ENCODE measurements at regions not wholly inside any gene's neighbourhood (a gene's known extent, or its start where the extent isn't known, plus 50 kb on each side); places are given as distances from the start of the nearest gene placed in this dataset.

- no peak for DNase-seq (ENCODE audit: low spot score)
Measured at GRCh38 chr13:99860745-99861144, 110.8 kb downstream of the ZIC5 start.

- DNase-seq (ENCODE audit: low spot score), result no peak
Measured at GRCh38 chr13:99859178-99860177, 112.1 kb downstream of the ZIC5 start.

- no peak for DNase-seq (ENCODE audit: low spot score)
Measured at GRCh38 chr13:99857738-99858137, 113.8 kb downstream of the ZIC5 start.

DNA sequence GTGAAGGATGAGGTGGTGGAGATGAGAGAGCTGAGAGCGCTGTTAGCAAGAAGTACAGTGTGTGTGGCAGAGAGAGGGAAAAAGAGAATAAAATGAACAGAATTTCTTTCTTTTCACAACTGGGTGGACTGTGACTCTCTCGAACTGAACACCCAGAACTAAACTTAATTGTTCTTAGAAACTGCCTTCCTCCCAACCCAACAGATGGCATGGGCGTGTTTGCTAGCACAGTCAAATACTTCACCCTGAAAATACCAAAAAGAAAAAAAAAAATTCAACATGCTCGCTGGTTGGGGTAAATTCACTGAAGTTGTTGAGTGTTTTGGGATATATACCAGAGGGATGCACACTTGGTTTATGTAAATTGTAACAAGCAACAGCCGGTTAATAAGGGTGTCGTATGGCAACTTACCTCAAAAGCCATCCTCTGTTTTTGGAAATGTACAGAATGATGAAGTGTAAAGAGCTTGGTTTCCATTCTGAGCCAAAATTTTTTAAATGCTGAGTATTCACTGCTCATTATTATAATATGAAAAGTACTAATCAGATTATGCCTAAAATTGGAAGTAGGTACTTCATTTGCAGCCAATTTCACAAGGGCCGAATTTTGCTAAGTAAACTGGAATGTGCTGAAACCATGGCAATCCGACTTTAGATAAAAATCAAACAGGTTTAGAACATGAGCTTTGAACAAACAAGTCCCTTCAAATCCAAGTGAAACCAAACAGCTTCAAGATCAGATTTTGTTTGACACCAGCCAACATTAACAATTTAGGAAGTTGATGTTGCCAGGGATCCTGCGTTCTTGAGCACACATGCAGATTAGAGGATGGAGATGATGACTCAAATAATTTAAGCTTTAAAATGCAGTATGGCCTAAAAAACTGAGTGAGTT is 115.8 kb downstream of the ZIC5 start:
- no peak for DNase-seq (ENCODE audit: low spot score)

GRCh38 chr13:99854366-99854765 is 117.2 kb downstream of the ZIC5 start:
- no peak for DNase-seq (ENCODE audit: low spot score)

GRCh38 chr13:99847318-99847750 is 124.2 kb downstream of the ZIC5 start:
- DNase-seq (ENCODE audit: low spot score), result no peak

DNA sequence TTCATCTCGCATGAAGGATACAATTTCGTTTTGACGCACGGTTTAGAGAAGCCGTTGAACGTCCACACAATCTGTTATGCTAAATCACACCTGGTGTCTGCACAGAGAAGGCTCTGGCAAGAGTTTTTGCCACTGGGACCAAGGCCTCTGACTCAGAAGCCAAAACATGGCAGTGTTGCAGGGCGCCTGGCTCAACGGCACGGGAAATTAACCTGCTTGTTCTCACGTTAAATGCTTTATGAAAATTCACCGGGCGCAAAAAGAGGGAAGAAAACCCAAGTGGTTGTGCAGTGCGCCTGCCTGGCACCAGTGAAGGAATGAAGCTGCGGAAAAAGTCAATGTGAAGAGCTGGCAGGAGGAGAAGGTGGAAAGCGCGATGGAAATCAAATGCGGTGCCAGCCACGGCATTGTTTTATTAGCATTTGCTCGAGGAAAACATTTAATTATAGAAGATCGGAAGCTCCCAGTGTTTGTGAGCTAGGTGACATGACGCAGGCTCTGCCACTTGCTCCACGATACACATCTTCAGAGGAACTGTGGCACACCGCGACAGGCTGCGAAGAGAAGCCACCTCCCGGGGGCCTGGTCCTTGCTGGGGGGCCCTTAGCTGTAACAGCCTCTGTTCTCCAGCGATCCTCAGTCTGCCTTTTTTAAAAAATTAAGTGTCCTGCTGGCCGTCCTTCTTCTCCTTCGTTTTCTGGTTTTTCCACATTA is 126.2 kb downstream of the ZIC5 start:
- DNase-seq (ENCODE audit: low spot score), result no peak

DNA sequence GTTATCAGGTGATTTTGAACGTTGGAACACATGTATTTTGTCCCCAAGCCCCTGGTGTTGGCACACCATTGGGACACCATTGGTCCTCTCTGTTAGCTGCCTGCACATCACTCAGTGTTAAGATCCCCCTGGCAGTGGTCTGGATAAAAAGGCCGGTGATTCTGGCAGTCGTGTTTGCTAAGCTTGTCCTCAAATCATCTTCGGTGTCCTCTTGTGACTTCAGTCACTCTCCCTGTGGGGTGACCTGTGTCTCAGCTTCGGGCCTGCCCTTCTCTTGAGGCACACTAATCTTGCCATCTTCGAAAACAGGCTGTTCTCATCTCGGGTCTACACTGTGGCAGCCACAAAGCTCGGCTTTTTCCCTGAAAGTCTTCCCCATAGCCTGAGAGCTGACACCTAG is 127.1 kb downstream of the ZIC5 start:
- DNase-seq (ENCODE audit: low spot score), result no peak

GRCh38 chr13:99843872-99844271 is 127.7 kb downstream of the ZIC5 start:
- DNase-seq (ENCODE audit: low spot score), result no peak

DNA sequence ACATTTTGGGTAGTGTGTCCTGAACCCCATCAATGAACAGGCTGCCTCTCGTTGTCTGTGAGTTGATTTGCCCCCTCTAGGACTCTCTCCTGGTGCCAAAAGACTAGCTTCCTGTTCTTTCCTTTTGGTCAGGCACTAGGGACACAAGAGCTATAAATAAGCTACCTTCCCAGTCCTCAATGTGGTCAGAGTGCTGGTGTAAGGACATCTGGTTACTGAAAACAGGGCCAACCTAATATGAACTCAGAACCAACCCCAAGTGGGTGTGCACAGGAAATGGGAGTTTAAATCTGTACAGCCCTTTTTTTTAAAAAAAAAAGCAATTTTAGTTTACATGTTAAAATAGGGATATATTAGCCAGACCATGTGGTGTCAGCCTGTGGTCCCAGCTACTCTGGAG is 129.2 kb downstream of the ZIC5 start:
- DNase-seq (ENCODE audit: low spot score), result no peak

DNA sequence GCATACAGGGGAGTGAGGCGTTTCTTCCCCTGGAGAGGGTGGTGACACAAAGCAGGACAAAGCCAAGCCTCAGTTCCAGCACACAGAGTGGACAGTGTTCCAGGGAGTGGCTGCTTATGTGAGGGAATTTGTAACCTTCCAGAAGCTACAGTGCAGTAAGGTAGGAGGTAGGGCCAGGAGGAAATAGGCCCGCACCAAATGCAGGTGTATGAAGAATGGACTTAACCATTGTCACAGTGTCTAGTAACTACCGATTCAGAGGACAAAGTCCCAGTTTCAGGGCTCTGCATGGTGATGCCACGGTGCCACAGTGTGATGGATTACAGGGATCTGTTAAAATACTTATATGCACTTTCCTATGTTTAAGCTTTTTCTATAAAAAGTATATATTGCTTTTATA is 135.3 kb downstream of the ZIC5 start:
- no peak for DNase-seq (ENCODE audit: low spot score)

DNA sequence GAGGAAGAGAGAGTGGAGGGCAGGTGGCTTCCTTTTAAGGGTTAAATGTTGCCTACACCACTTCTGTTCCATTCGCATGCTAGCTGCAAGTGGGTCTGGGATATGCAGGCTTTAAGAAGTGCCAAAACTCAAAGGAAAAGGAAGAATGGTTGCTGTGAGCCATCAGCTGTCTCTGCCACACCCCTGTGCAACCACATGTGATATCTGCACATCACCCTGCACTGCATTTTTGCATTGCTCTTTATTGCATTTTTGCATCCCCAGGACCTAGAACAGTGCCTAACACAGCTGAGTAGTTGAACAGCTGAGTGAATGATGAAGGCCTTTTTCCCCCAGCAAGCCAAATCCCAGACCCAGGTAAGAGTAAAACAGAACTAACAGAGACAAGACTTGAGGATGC is 136.1 kb downstream of the ZIC5 start:
- no peak for DNase-seq (ENCODE audit: low spot score)

DNA sequence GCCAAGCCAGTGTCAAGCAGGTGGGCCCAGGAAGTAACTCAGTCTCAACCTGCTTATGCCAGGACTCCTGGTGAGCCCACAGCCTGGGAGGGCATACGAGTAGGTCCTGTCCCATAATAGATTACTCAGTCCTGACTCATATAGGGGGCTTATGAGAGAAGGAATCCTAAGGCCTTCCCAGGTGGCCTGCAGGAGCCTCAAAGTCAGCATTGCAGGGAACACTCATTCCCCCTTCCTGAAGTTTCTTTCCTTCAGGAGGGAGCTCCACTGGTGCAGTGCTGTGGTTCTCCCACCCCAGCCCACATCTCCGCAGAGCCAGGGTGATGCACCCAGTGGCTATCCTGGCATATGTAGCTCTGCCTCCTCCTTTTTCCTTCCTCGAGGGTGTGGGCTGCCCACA is 137.3 kb downstream of the ZIC5 start:
- no peak for DNase-seq (ENCODE audit: low spot score)

DNA sequence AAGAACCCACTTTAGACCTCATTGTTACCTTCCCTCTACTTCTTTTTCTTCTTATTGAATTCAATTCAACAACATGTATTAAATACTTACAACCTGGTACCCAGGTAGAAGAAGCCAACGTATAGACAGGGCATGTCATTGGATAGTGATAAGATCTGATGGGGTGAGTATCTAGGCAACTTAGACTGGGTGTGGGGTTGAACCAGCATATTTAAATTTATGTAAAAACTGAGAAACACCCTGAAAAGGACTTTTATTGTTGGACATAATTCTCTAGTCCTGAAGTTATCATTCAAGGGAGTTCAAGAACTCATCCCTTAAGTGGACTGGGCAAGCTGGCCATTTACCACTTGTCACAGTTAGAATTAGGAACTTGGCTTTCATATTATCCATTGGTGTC is 139.2 kb downstream of the ZIC5 start:
- DNase-seq (ENCODE audit: low spot score), result no peak

GRCh38 chr13:99830931-99831330 is 140.6 kb downstream of the ZIC5 start:
- no peak for DNase-seq (ENCODE audit: low spot score)

- DNase-seq (ENCODE audit: low spot score), result no peak
Measured at GRCh38 chr13:99829593-99830239, 141.9 kb downstream of the ZIC5 start.

- no peak for DNase-seq (ENCODE audit: low spot score)
Measured at GRCh38 chr13:99829161-99829560, 142.4 kb downstream of the ZIC5 start.

DNA sequence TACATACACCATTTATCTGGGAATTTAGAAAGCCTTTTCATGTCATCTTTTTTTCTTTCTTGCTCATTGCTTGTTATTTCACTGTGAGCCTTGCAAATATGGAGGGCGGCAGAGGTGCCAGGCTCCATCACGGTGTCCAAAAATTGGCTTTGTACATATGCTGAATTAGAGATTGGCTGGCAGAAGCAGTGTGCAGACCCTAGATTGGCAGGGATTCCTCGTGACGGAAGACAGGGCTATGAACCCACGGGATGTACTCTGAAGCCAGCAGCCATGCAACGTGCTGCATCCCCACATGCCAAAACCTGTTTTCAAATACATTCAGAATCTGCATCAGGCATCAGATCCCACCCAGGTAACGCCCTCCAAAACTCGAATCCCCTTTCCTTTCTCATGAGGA is 142.8 kb downstream of the ZIC5 start:
- no peak for DNase-seq (ENCODE audit: low spot score)

DNA sequence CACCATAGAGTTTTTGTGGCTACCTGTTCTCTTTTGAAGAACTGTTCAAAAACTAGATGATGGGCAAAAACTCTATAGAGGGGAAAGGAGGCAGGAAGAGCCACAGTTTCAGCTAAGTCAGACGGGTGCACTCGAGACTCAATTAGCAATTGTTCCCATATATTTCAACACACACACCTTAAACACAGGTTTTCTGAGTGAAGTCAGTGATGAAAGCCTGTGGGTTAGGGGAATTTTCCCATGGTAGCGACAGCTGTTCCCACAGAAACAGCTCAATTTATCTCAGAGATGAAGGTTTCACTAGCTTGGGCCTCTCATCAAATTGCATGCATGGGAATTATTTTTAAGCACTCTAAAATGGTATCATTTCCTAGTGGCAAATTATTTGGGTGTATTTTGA is 143.4 kb downstream of the ZIC5 start:
- DNase-seq (ENCODE audit: low spot score), result no peak

- DNase-seq (ENCODE audit: low spot score), result no peak
Measured at GRCh38 chr13:99827011-99827772, 144.4 kb downstream of the ZIC5 start.

GRCh38 chr13:99823961-99824360 is 147.6 kb downstream of the ZIC5 start:
- DNase-seq (ENCODE audit: low spot score), result no peak

Data from hepatic stellate cell (primary cell).